ENCODE measurements at regions not wholly inside any gene's neighbourhood (a gene's known extent, or its start where the extent isn't known, plus 50 kb on each side); places are given as distances from the start of the nearest gene placed in this dataset.

GRCh38 chr11:69424748-69425147 lies 56.7 kb upstream of the LINC01488 start:
- H3K9me3 ChIP-seq (ENCODE audit: control insufficient read depth in 2 of 2, low read length in 2 of 2): peaks cover 7 to 8% of the 10 kb centered on the region in 2 experiments
- DNase-seq: no peak
- H3K27me3 ChIP-seq (ENCODE audit: control insufficient read depth, insufficient read depth, low read length): no peaks in the 10 kb centered on the region
- H3K4me3 Mint-ChIP-seq: no peak overlapping the region
- no peaks in the 10 kb centered on the region for H3K36me3 ChIP-seq (ENCODE audit: control insufficient read depth, insufficient read depth, low read length)
- H3K4me1 Mint-ChIP-seq: no peaks in the 10 kb centered on the region
- H3K4me1 ChIP-seq (ENCODE audit: control insufficient read depth, insufficient read depth, low read length, poor library complexity, severe bottlenecking): no peaks in the 10 kb centered on the region
- H3K27ac Mint-ChIP-seq: no peak overlapping the region
- no peak for ATAC-seq (ENCODE audit: low read depth in 2 of 2)
- H3K9me3 Mint-ChIP-seq: peaks cover 0 to 12% (median 4%) of the 10 kb centered on the region in 7 donors
- no peak overlapping the region for H3K27ac ChIP-seq (ENCODE audit: insufficient read depth, low read length, poor library complexity, severe bottlenecking)
- H3K27me3 Mint-ChIP-seq: no peaks in the 10 kb centered on the region
- no peak overlapping the region for H3K4me3 ChIP-seq (ENCODE audit: low read depth, low read length)
- H3K36me3 Mint-ChIP-seq: no peaks in the 10 kb centered on the region

- H3K27ac Mint-ChIP-seq: no peak overlapping the region
- Histone ChIP-seq H3K4me3 (ENCODE audit: low read depth, low read length) (no peak overlapping the region), H3K9me3 (ENCODE audit: control insufficient read depth in 2 of 2, low read length in 2 of 2) (peaks cover 7 to 8% of the 10 kb centered on the region in 2 experiments), H3K27me3 (ENCODE audit: control insufficient read depth, insufficient read depth, low read length) (no peaks in the 10 kb centered on the region), H3K36me3 (ENCODE audit: control insufficient read depth, insufficient read depth, low read length) (no peaks in the 10 kb centered on the region), H3K4me1 (ENCODE audit: control insufficient read depth, insufficient read depth, low read length, poor library complexity, severe bottlenecking) (no peaks in the 10 kb centered on the region), H3K27ac (ENCODE audit: insufficient read depth, low read length, poor library complexity, severe bottlenecking) (no peak overlapping the region)
- H3K36me3 Mint-ChIP-seq: no peaks in the 10 kb centered on the region
- ATAC-seq (ENCODE audit: low read depth in 2 of 2): no peak
- peaks cover 0 to 12% (median 4%) of the 10 kb centered on the region in 7 donors for H3K9me3 Mint-ChIP-seq
- no peaks in the 10 kb centered on the region for H3K27me3 Mint-ChIP-seq
- H3K4me3 Mint-ChIP-seq: no peak overlapping the region
- H3K4me1 Mint-ChIP-seq: no peaks in the 10 kb centered on the region
- no peak for DNase-seq
These were observed 56.0 kb upstream of the LINC01488 start for GRCh38 chr11:69425444-69425843.

- no peaks in the 10 kb centered on the region for H3K27me3 Mint-ChIP-seq
- H3K36me3 Mint-ChIP-seq: no peaks in the 10 kb centered on the region
- no peak overlapping the region for H3K27ac ChIP-seq (ENCODE audit: insufficient read depth, low read length, poor library complexity, severe bottlenecking)
- no peak overlapping the region for H3K27ac Mint-ChIP-seq
- no peaks in the 10 kb centered on the region for H3K4me1 ChIP-seq (ENCODE audit: control insufficient read depth, insufficient read depth, low read length, poor library complexity, severe bottlenecking)
- H3K9me3 Mint-ChIP-seq: peaks cover 0 to 12% (median 4%) of the 10 kb centered on the region in 7 donors
- H3K4me3 ChIP-seq (ENCODE audit: low read depth, low read length): no peak overlapping the region
- no peaks in the 10 kb centered on the region for H3K27me3 ChIP-seq (ENCODE audit: control insufficient read depth, insufficient read depth, low read length)
- DNase-seq: no peak
- H3K9me3 ChIP-seq (ENCODE audit: control insufficient read depth in 2 of 2, low read length in 2 of 2): peaks cover 7 to 8% of the 10 kb centered on the region in 2 experiments
- H3K4me3 Mint-ChIP-seq: no peak overlapping the region
- ATAC-seq (ENCODE audit: low read depth in 2 of 2): no peak
- no peaks in the 10 kb centered on the region for H3K36me3 ChIP-seq (ENCODE audit: control insufficient read depth, insufficient read depth, low read length)
- H3K4me1 Mint-ChIP-seq: no peaks in the 10 kb centered on the region
These were observed 55.4 kb upstream of the LINC01488 start for GRCh38 chr11:69425895-69426544.

- Histone ChIP-seq H3K9me3 (ENCODE audit: control insufficient read depth in 2 of 2, low read length in 2 of 2) (peaks cover 7 to 8% of the 10 kb centered on the region in 2 experiments), H3K36me3 (ENCODE audit: control insufficient read depth, insufficient read depth, low read length) (no peaks in the 10 kb centered on the region), H3K27ac (ENCODE audit: insufficient read depth, low read length, poor library complexity, severe bottlenecking) (no peak overlapping the region), H3K4me1 (ENCODE audit: control insufficient read depth, insufficient read depth, low read length, poor library complexity, severe bottlenecking) (no peaks in the 10 kb centered on the region), H3K27me3 (ENCODE audit: control insufficient read depth, insufficient read depth, low read length) (no peaks in the 10 kb centered on the region), H3K4me3 (ENCODE audit: low read depth, low read length) (no peak overlapping the region)
- ATAC-seq (ENCODE audit: low read depth in 2 of 2) (no peak), DNase-seq (no peak)
- no peak overlapping the region for H3K27ac Mint-ChIP-seq
- no peaks in the 10 kb centered on the region for H3K4me1 Mint-ChIP-seq
- peak overlapping the region in 1 of 4 donors; percentile 52 for H3K4me3 Mint-ChIP-seq
- H3K9me3 Mint-ChIP-seq: peaks cover 0 to 12% (median 7%) of the 10 kb centered on the region in 7 donors
- no peaks in the 10 kb centered on the region for H3K36me3 Mint-ChIP-seq
- no peaks in the 10 kb centered on the region for H3K27me3 Mint-ChIP-seq
These were observed 54.1 kb upstream of the LINC01488 start for GRCh38 chr11:69427337-69427736.

GRCh38 chr11:69427906-69428880 lies 53.3 kb upstream of the LINC01488 start:
- H3K27ac Mint-ChIP-seq: no peak overlapping the region
- H3K4me1 ChIP-seq (ENCODE audit: control insufficient read depth, insufficient read depth, low read length, poor library complexity, severe bottlenecking): no peaks in the 10 kb centered on the region
- no peaks in the 10 kb centered on the region for H3K36me3 Mint-ChIP-seq
- no peaks in the 10 kb centered on the region for H3K27me3 ChIP-seq (ENCODE audit: control insufficient read depth, insufficient read depth, low read length)
- H3K9me3 Mint-ChIP-seq: peaks cover 0 to 12% (median 7%) of the 10 kb centered on the region in 7 donors
- H3K27ac ChIP-seq (ENCODE audit: insufficient read depth, low read length, poor library complexity, severe bottlenecking): no peak overlapping the region
- no peak for ATAC-seq (ENCODE audit: low read depth in 2 of 2)
- no peak for DNase-seq
- H3K4me3 ChIP-seq (ENCODE audit: low read depth, low read length): no peak overlapping the region
- no peaks in the 10 kb centered on the region for H3K27me3 Mint-ChIP-seq
- no peaks in the 10 kb centered on the region for H3K4me1 Mint-ChIP-seq
- H3K36me3 ChIP-seq (ENCODE audit: control insufficient read depth, insufficient read depth, low read length): no peaks in the 10 kb centered on the region
- H3K4me3 Mint-ChIP-seq: no peak overlapping the region
- H3K9me3 ChIP-seq (ENCODE audit: control insufficient read depth in 2 of 2, low read length in 2 of 2): peaks cover 7 to 8% of the 10 kb centered on the region in 2 experiments

GRCh38 chr11:69429716-69430491 lies 51.6 kb upstream of the LINC01488 start:
- Mint-ChIP-seq H3K27ac (no peak overlapping the region), H3K27me3 (no peaks in the 10 kb centered on the region), H3K4me1 (no peaks in the 10 kb centered on the region), H3K9me3 (peaks cover 0 to 5% (median 2%) of the 10 kb centered on the region in 7 donors), H3K36me3 (no peaks in the 10 kb centered on the region), H3K4me3 (no peak overlapping the region)
- Histone ChIP-seq H3K4me1 (ENCODE audit: control insufficient read depth, insufficient read depth, low read length, poor library complexity, severe bottlenecking) (no peaks in the 10 kb centered on the region), H3K36me3 (ENCODE audit: control insufficient read depth, insufficient read depth, low read length) (no peaks in the 10 kb centered on the region), H3K27ac (ENCODE audit: insufficient read depth, low read length, poor library complexity, severe bottlenecking) (no peak overlapping the region), H3K9me3 (ENCODE audit: control insufficient read depth in 2 of 2, low read length in 2 of 2) (peaks cover 2% of the 10 kb centered on the region in 2 experiments), H3K4me3 (ENCODE audit: low read depth, low read length) (no peak overlapping the region), H3K27me3 (ENCODE audit: control insufficient read depth, insufficient read depth, low read length) (no peaks in the 10 kb centered on the region)
- DNase-seq (no peak), ATAC-seq (ENCODE audit: low read depth in 2 of 2) (no peak)

GRCh38 chr11:69430566-69430965 lies 50.9 kb upstream of the LINC01488 start:
- no peaks in the 10 kb centered on the region for H3K36me3 Mint-ChIP-seq

More at GRCh38 chr11:69430566-69430965, 50.9 kb upstream of the LINC01488 start:
- Mint-ChIP-seq H3K4me1 (no peaks in the 10 kb centered on the region), H3K4me3 (no peak overlapping the region), H3K27me3 (no peaks in the 10 kb centered on the region), H3K9me3 (peaks cover 0 to 2% (median 0%) of the 10 kb centered on the region in 7 donors), H3K27ac (no peak overlapping the region)
- no peaks in the 10 kb centered on the region for H3K36me3 ChIP-seq (ENCODE audit: control insufficient read depth, insufficient read depth, low read length)
- ATAC-seq (ENCODE audit: low read depth in 2 of 2): no peak
- H3K4me1 ChIP-seq (ENCODE audit: control insufficient read depth, insufficient read depth, low read length, poor library complexity, severe bottlenecking): no peaks in the 10 kb centered on the region
- H3K4me3 ChIP-seq (ENCODE audit: low read depth, low read length): no peak overlapping the region
- DNase-seq: no peak
- H3K9me3 ChIP-seq (ENCODE audit: control insufficient read depth in 2 of 2, low read length in 2 of 2): no peaks in the 10 kb centered on the region
- no peaks in the 10 kb centered on the region for H3K27me3 ChIP-seq (ENCODE audit: control insufficient read depth, insufficient read depth, low read length)
- no peak overlapping the region for H3K27ac ChIP-seq (ENCODE audit: insufficient read depth, low read length, poor library complexity, severe bottlenecking)
